Neural progenitor cell (in vitro differentiated cells): ENCODE measurements at regions not wholly inside any gene's neighbourhood (a gene's known extent, or its start where the extent isn't known, plus 50 kb on each side); places are given as distances from the start of the nearest gene placed in this dataset.

ENCODE experiments used
- DNase-seq: peaks from one replicate; pipeline ENCODE4 v3.0.0-alpha.2; 2016; ENCODE audit warnings: low spot score
- H2AFZ ChIP-seq: fragments of 200-600 bp; sonication (generic); replicated peaks from 2 replicates; pipeline ENCODE4 v1.6.1; 2016; ENCODE audit warnings: antibody characterized with exemption
- H3F3A ChIP-seq: fragments of 200-600 bp; sonication (generic); 2 replicates; pipeline ENCODE4 v1.6.1; 2016; ENCODE audit warnings: antibody characterized with exemption, low read depth
- H3K27ac ChIP-seq: fragments of 200-600 bp; sonication (generic); 2 replicates; pipeline ENCODE4 v1.5.1; 2016; ENCODE audit warnings: mild to moderate bottlenecking
- H3K27me3 ChIP-seq: fragments of 200-600 bp; sonication (generic); 2 replicates; pipeline ENCODE4 v1.6.1; 2016; ENCODE audit warnings: mild to moderate bottlenecking, moderate library complexity
- H3K36me3 ChIP-seq: fragments of 200-600 bp; sonication (generic); 2 replicates; pipeline ENCODE4 v1.5.1; 2016
- H3K4me1 ChIP-seq: fragments of 200-600 bp; sonication (generic); 2 replicates; pipeline ENCODE4 v1.6.1; 2016; ENCODE audit warnings: mixed run types
- H3K4me2 ChIP-seq: fragments of 200-600 bp; sonication (generic); 2 replicates; pipeline ENCODE4 v1.6.1; 2016
- H3K4me3 ChIP-seq: fragments of 200-600 bp; sonication (generic); 2 replicates; pipeline ENCODE4 v1.5.1; 2016
- H3K79me2 ChIP-seq: fragments of 200-600 bp; sonication (generic); 2 replicates; pipeline ENCODE4 v1.6.1; 2016; ENCODE audit warnings: low read depth
- H3K9ac ChIP-seq: fragments of 200-600 bp; sonication (generic); 2 replicates; pipeline ENCODE4 v1.6.1; 2016
- H3K9me3 ChIP-seq: fragments of 200-600 bp; sonication (generic); 2 replicates; pipeline ENCODE4 v1.5.1; 2016; ENCODE audit warnings: low read depth
- H4K20me1 ChIP-seq: fragments of 200-600 bp; sonication (generic); 2 replicates; pipeline ENCODE4 v1.6.1; 2016; ENCODE audit warnings: low read depth
- H3K27ac Mint-ChIP-seq: 3 replicates; pipeline ENCODE4 v1.8.0; 2021; ENCODE audit warnings: mixed read lengths
- H3K27me3 Mint-ChIP-seq: 2 replicates; pipeline ENCODE4 v1.8.0; 2022; ENCODE audit warnings: low read depth, mild to moderate bottlenecking, inconsistent platforms, moderate library complexity, mixed read lengths; ENCODE audit not compliant: insufficient read depth
- H3K36me3 Mint-ChIP-seq: 3 replicates; pipeline ENCODE4 v1.8.0; 2021; ENCODE audit warnings: mixed read lengths
- H3K4me1 Mint-ChIP-seq: 3 replicates; pipeline ENCODE4 v1.8.0; 2021; ENCODE audit warnings: mixed read lengths
- H3K4me3 Mint-ChIP-seq: 3 replicates; pipeline ENCODE4 v1.8.0; 2021; ENCODE audit warnings: mild to moderate bottlenecking, moderate library complexity, mixed read lengths
- H3K9me3 Mint-ChIP-seq: 3 replicates; pipeline ENCODE4 v1.8.0; 2020; ENCODE audit warnings: mixed read lengths
- EZH2 ChIP-seq: fragments of 200-600 bp; sonication (generic); IDR thresholded peaks from 2 replicates; pipeline ENCODE4 v1.6.1; 2017; ENCODE audit warnings: antibody characterized with exemption, mild to moderate bottlenecking, moderate library complexity
- EZH2phosphoT487 ChIP-seq: fragments of 200-600 bp; sonication (generic); IDR thresholded peaks from 2 replicates; pipeline ENCODE4 v1.6.1; 2017; ENCODE audit warnings: antibody characterized with exemption
- TF ChIP-seq, protein P1 (sequence below): fragments of 200-600 bp; sonication (generic); IDR thresholded peaks from 2 replicates; pipeline ENCODE4 v1.5.1; 2017; ENCODE audit warnings: antibody characterized with exemption, mild to moderate bottlenecking

DNA sequence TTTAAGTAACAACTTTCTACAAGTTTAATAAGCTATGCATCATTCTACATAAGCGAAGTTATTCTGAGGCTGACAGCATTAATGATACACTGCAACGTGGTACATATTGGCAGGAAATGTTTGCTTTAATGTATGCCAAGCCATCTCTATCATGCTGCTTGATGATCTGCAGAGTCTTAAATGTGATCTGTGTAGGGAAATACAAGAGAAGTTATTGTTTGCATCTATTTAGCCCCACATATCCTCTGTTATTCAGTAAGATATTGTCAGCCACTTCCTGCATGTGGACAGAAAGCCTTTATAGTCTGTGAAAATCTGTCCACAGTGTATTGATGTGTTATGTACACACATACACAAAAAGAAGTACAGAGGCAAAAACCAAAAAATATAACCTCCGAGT is 193.1 kb upstream of the FREM1 start:
- no peaks in the 10 kb centered on the region for H4K20me1 ChIP-seq
- peaks cover 3% of the 10 kb centered on the region for H3K27me3 Mint-ChIP-seq
- H3K27me3 ChIP-seq, result no peaks in the 10 kb centered on the region
- H3K4me1 ChIP-seq, result no peaks in the 10 kb centered on the region
- H3K4me3 ChIP-seq, result no peak overlapping the region
- H3K4me1 Mint-ChIP-seq, result no peaks in the 10 kb centered on the region
- peaks cover 7% of the 10 kb centered on the region for H3K9me3 ChIP-seq
- H2AFZ ChIP-seq, result no peak overlapping the region
- H3K9ac ChIP-seq, result no peak overlapping the region
- TF ChIP-seq EZH2phosphoT487, result no peak
- no peak for TF ChIP-seq EZH2
- TF ChIP-seq, protein P1, sequence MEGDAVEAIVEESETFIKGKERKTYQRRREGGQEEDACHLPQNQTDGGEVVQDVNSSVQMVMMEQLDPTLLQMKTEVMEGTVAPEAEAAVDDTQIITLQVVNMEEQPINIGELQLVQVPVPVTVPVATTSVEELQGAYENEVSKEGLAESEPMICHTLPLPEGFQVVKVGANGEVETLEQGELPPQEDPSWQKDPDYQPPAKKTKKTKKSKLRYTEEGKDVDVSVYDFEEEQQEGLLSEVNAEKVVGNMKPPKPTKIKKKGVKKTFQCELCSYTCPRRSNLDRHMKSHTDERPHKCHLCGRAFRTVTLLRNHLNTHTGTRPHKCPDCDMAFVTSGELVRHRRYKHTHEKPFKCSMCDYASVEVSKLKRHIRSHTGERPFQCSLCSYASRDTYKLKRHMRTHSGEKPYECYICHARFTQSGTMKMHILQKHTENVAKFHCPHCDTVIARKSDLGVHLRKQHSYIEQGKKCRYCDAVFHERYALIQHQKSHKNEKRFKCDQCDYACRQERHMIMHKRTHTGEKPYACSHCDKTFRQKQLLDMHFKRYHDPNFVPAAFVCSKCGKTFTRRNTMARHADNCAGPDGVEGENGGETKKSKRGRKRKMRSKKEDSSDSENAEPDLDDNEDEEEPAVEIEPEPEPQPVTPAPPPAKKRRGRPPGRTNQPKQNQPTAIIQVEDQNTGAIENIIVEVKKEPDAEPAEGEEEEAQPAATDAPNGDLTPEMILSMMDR, result no peak
- H3K36me3 ChIP-seq, result no peaks in the 10 kb centered on the region
- H3F3A ChIP-seq, result no peaks in the 10 kb centered on the region
- H3K27ac Mint-ChIP-seq, result no peak overlapping the region
- H3K27ac ChIP-seq, result no peak overlapping the region
- no peak overlapping the region for H3K4me3 Mint-ChIP-seq
- H3K36me3 Mint-ChIP-seq, result no peaks in the 10 kb centered on the region
- H3K9me3 Mint-ChIP-seq, result peaks cover 2% of the 10 kb centered on the region
- H3K4me2 ChIP-seq, result no peak overlapping the region
- no peaks in the 10 kb centered on the region for H3K79me2 ChIP-seq
- no peak for DNase-seq

- Mint-ChIP-seq H3K27ac (no peak overlapping the region), H3K4me3 (no peak overlapping the region), H3K36me3 (no peaks in the 10 kb centered on the region), H3K27me3 (peaks cover 5% of the 10 kb centered on the region), H3K9me3 (no peaks in the 10 kb centered on the region), H3K4me1 (no peaks in the 10 kb centered on the region)
- Histone ChIP-seq H3K9me3 (no peaks in the 10 kb centered on the region), H3K79me2 (no peaks in the 10 kb centered on the region), H4K20me1 (no peaks in the 10 kb centered on the region), H3K27ac (no peak overlapping the region), H3K27me3 (no peaks in the 10 kb centered on the region), H3K4me3 (no peak overlapping the region), H3K4me1 (no peaks in the 10 kb centered on the region), H3K4me2 (no peak overlapping the region), H3K36me3 (no peaks in the 10 kb centered on the region), H2AFZ (no peak overlapping the region), H3K9ac (no peak overlapping the region), H3F3A (no peaks in the 10 kb centered on the region)
- TF ChIP-seq, protein P1, result no peak
- no peak for TF ChIP-seq EZH2phosphoT487
- DNase-seq, result no peak
These were observed 190.9 kb upstream of the FREM1 start for GRCh38 chr9:15101095-15101494.

DNA sequence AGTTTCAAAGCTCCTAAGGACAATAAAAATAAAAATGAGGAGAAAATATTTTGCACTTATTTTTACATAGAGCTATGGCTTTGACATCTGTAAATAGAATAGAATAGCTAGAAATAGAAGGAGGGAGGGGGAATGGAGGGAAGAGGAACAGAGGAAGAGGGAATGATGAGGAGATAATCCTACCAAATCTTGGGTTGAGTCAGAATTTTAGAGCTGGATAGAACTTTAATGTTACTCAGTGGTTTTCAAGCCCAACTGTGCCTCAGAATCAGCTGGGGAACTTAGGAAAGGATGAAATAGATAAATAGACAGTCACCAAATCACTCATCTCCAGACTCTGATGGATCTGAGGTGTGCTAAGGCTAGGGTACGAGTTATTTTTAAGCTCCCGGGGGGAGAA is 190.3 kb upstream of the FREM1 start:
- no peaks in the 10 kb centered on the region for H3K9me3 Mint-ChIP-seq
- no peaks in the 10 kb centered on the region for H3K4me1 Mint-ChIP-seq
- no peaks in the 10 kb centered on the region for H3K36me3 ChIP-seq
- H3K79me2 ChIP-seq, result no peaks in the 10 kb centered on the region
- H3K4me2 ChIP-seq, result no peak overlapping the region
- peaks cover 5% of the 10 kb centered on the region for H3K27me3 Mint-ChIP-seq
- H3K9ac ChIP-seq, result no peak overlapping the region
- no peak for DNase-seq
- H3K4me3 ChIP-seq, result no peak overlapping the region
- H3K9me3 ChIP-seq, result no peaks in the 10 kb centered on the region
- TF ChIP-seq, protein P1, result no peak
- TF ChIP-seq EZH2phosphoT487, result no peak
- no peak for TF ChIP-seq EZH2
- H3K4me1 ChIP-seq, result no peaks in the 10 kb centered on the region
- H3F3A ChIP-seq, result no peaks in the 10 kb centered on the region
- H3K27ac ChIP-seq, result no peak overlapping the region
- no peaks in the 10 kb centered on the region for H3K27me3 ChIP-seq
- H2AFZ ChIP-seq, result no peak overlapping the region
- H4K20me1 ChIP-seq, result no peaks in the 10 kb centered on the region
- no peak overlapping the region for H3K4me3 Mint-ChIP-seq
- no peaks in the 10 kb centered on the region for H3K36me3 Mint-ChIP-seq
- no peak overlapping the region for H3K27ac Mint-ChIP-seq

- TF ChIP-seq EZH2, result no peak
- H4K20me1 ChIP-seq, result no peaks in the 10 kb centered on the region
- H3K27me3 Mint-ChIP-seq, result peaks cover 5% of the 10 kb centered on the region
- no peaks in the 10 kb centered on the region for H3K79me2 ChIP-seq
- no peaks in the 10 kb centered on the region for H3K9me3 ChIP-seq
- no peaks in the 10 kb centered on the region for H3K9me3 Mint-ChIP-seq
- H3K27ac Mint-ChIP-seq, result no peak overlapping the region
- no peaks in the 10 kb centered on the region for H3K4me1 ChIP-seq
- no peaks in the 10 kb centered on the region for H3K36me3 ChIP-seq
- no peaks in the 10 kb centered on the region for H3K27me3 ChIP-seq
- no peak overlapping the region for H3K4me2 ChIP-seq
- DNase-seq, result no peak
- H3K27ac ChIP-seq, result no peak overlapping the region
- no peak overlapping the region for H2AFZ ChIP-seq
- no peaks in the 10 kb centered on the region for H3F3A ChIP-seq
- H3K4me3 ChIP-seq, result no peak overlapping the region
- no peak overlapping the region for H3K4me3 Mint-ChIP-seq
- H3K36me3 Mint-ChIP-seq, result no peaks in the 10 kb centered on the region
- no peaks in the 10 kb centered on the region for H3K4me1 Mint-ChIP-seq
- no peak overlapping the region for H3K9ac ChIP-seq
These were observed 186.7 kb upstream of the FREM1 start for GRCh38 chr9:15096972-15097371.
